GM20000 (cell line): ENCODE measurements at regions not wholly inside any gene's neighbourhood (a gene's known extent, or its start where the extent isn't known, plus 50 kb on each side); places are given as distances from the start of the nearest gene placed in this dataset.

Source experiments
- DNase-seq: peaks from one replicate; pipeline ENCODE4 v3.0.0; 2012; ENCODE audit warnings: low spot score
- TF ChIP-seq, protein P1 (sequence below): IDR thresholded peaks from 2 replicates; pipeline ENCODE4 v1.5.1; 2012; ENCODE audit warnings: mild to moderate bottlenecking, control low read depth; ENCODE audit errors: extremely low read depth, missing control alignments

DNA sequence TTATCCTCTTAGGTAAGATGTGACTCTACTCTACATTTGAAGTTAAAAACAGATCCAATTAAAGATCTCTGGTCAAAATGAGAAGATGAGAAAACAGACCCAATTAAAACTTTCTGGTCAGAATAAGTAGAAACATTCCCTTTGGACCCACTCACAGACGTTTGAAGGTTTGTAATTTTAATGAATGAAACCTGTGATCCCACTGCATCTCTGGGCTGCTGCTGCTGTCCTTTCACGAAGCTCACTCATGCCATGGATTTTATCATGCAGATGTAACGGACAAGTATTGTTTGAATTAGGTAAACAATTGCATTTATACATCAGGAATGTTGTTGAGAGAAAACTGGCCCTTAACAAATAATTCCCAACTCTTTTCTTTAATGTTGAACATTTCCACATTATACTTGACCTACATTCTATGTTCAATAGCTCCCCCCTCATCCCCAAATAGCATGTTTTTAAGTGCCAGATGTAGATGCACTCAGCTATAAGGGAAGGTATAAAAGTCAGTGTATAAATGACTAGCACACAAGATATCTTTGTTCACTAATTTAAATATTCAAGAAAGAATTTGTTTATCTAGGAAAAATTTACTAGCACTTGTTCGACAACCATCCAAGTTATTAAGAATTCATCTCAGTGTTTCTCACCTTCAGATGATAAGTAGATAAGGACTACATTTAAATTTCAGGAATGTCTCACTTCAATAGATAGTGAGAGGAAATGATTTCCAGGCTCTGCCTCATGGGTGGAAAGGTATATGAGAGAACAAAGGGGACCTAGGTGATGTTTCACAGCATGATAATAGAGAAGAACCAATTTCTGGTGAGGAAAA, 202.3 kb upstream of the LMNTD1 start:
- DNase-seq = no peak
- TF ChIP-seq, protein P1, sequence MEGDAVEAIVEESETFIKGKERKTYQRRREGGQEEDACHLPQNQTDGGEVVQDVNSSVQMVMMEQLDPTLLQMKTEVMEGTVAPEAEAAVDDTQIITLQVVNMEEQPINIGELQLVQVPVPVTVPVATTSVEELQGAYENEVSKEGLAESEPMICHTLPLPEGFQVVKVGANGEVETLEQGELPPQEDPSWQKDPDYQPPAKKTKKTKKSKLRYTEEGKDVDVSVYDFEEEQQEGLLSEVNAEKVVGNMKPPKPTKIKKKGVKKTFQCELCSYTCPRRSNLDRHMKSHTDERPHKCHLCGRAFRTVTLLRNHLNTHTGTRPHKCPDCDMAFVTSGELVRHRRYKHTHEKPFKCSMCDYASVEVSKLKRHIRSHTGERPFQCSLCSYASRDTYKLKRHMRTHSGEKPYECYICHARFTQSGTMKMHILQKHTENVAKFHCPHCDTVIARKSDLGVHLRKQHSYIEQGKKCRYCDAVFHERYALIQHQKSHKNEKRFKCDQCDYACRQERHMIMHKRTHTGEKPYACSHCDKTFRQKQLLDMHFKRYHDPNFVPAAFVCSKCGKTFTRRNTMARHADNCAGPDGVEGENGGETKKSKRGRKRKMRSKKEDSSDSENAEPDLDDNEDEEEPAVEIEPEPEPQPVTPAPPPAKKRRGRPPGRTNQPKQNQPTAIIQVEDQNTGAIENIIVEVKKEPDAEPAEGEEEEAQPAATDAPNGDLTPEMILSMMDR = no peak

GRCh38 chr12:25755971-25756260, 202.6 kb upstream of the RASSF8 start:
- TF ChIP-seq, protein P1 = no peak

GRCh38 chr12:25757037-25757665, 201.3 kb upstream of the RASSF8 start:
- no peak for DNase-seq
- TF ChIP-seq, protein P1 = no peak

More at GRCh38 chr12:25755971-25756260, 202.6 kb upstream of the RASSF8 start:
- DNase-seq = no peak

- TF ChIP-seq, protein P1 = no peak
- no peak for DNase-seq
These were observed 198.7 kb upstream of the RASSF8 start for GRCh38 chr12:25759752-25760151.

- DNase-seq = no peak
- TF ChIP-seq, protein P1 = no peak
These were observed 197.1 kb upstream of the RASSF8 start for GRCh38 chr12:25761356-25761755.

- no peak for DNase-seq
- TF ChIP-seq, protein P1 = no peak
These were observed 194.1 kb upstream of the RASSF8 start for GRCh38 chr12:25764409-25764808.

DNA sequence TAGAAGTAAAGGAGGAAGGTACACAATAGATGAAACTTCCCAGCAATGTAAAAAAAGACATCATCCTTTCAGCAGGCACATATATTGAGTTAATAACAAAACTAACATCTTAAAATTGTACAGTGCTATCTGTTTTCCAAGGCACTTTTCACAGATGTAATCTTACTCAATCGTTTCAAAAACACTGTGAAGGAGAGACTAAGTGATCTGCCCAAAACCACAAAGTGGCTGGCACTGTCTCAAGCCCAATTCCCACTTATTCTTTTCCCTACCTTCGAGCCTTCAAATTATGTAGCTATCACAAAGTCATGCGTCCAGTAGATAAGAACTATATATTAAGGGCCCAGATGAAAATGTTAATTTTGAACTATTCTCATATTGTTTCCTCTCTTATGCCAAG, 193.6 kb upstream of the RASSF8 start:
- no peak for DNase-seq
- TF ChIP-seq, protein P1 = no peak
